WTC11 (cell line): ENCODE measurements at regions not wholly inside any gene's neighbourhood (a gene's known extent, or its start where the extent isn't known, plus 50 kb on each side); places are given as distances from the start of the nearest gene placed in this dataset.

Experiments
- ATAC-seq: fragments of 200-7000 bp; cut with Tn5 transposase; 2 replicates; pipeline ENCODE4 v1.10.0; 2021; ENCODE audit warnings: mild to moderate bottlenecking, moderate library complexity
- CTCF ChIA-PET: fragments of 300-600 bp; sonication (Branson Sonifier 250); formaldehyde crosslinking; loops from one replicate; lab custom pipeline; 2021; ENCODE audit warnings: antibody characterized with exemption; lab: Charles Lee
- POLR2A ChIA-PET: fragments of 350-600 bp; sonication (Branson Sonifier 250); formaldehyde crosslinking; loops from one replicate; lab custom pipeline; 2021; ENCODE audit warnings: antibody characterized with exemption; lab: Charles Lee
- DNase-seq: peaks from one replicate; pipeline ENCODE4 v3.0.0; 2021; ENCODE audit warnings: low spot score
- H3K27ac Mint-ChIP-seq: 2 replicates; pipeline ENCODE4 v1.8.0; 2021; ENCODE audit warnings: mixed read lengths
- H3K27me3 Mint-ChIP-seq: 2 replicates; pipeline ENCODE4 v1.8.0; 2021; ENCODE audit warnings: low read depth, mild to moderate bottlenecking, moderate library complexity, mixed read lengths
- H3K36me3 Mint-ChIP-seq: 2 replicates; pipeline ENCODE4 v1.8.0; 2021; ENCODE audit warnings: mixed read lengths
- H3K4me1 Mint-ChIP-seq: 2 replicates; pipeline ENCODE4 v1.8.0; 2022; ENCODE audit warnings: mixed read lengths
- H3K4me3 Mint-ChIP-seq: 2 replicates; pipeline ENCODE4 v1.8.0; 2021; ENCODE audit warnings: mild to moderate bottlenecking, moderate library complexity, mixed read lengths
- H3K9me3 Mint-ChIP-seq: 2 replicates; pipeline ENCODE4 v1.8.0; 2021; ENCODE audit warnings: mixed read lengths
- CBFB ChIP-seq: sonication (generic); formaldehyde crosslinking; IDR thresholded peaks from 2 replicates; pipeline ENCODE4 v1.8.1; 2022; ENCODE audit warnings: mild to moderate bottlenecking, low read depth, missing genetic modification reagents
- ELF4 ChIP-seq: sonication (generic); formaldehyde crosslinking; IDR thresholded peaks from 2 replicates; pipeline ENCODE4 v1.8.1; 2022; ENCODE audit warnings: low read depth, mild to moderate bottlenecking, moderate library complexity, missing genetic modification reagents
- GRHL2 ChIP-seq: fragments of 250-450 bp; sonication (Bioruptor Pico); IDR thresholded peaks from 2 replicates; pipeline ENCODE4 v1.8.0; 2022; ENCODE audit warnings: mild to moderate bottlenecking, moderate library complexity; ENCODE audit not compliant: insufficient replicate concordance, severe bottlenecking
- NR3C1 ChIP-seq: sonication (generic); formaldehyde crosslinking; conservative IDR thresholded peaks from 2 replicates; pipeline ENCODE4 v1.8.1; 2023; ENCODE audit warnings: low read depth, mild to moderate bottlenecking, missing genetic modification reagents
- RELA ChIP-seq: sonication (generic); formaldehyde crosslinking; IDR thresholded peaks from 2 replicates; pipeline ENCODE4 v1.8.1; 2022; ENCODE audit warnings: missing genetic modification reagents, mild to moderate bottlenecking, borderline replicate concordance
- SMAD3 ChIP-seq: sonication (generic); formaldehyde crosslinking; IDR thresholded peaks from 2 replicates; pipeline ENCODE4 v1.8.0; 2022; ENCODE audit warnings: missing genetic modification reagents, mild to moderate bottlenecking, borderline replicate concordance
- SMAD4 ChIP-seq: sonication (generic); formaldehyde crosslinking; IDR thresholded peaks from 2 replicates; pipeline ENCODE4 v1.8.0; 2022; ENCODE audit warnings: mild to moderate bottlenecking, missing genetic modification reagents
- ZNF317 ChIP-seq: sonication (generic); formaldehyde crosslinking; IDR thresholded peaks from 2 replicates; pipeline ENCODE4 v1.8.1; 2023; ENCODE audit warnings: low read depth, mild to moderate bottlenecking, moderate library complexity, missing genetic modification reagents, borderline replicate concordance
- ZNF396 ChIP-seq: fragments of 250-450 bp; sonication (Bioruptor Pico); IDR thresholded peaks from 2 replicates; pipeline ENCODE4 v1.8.0; 2021; ENCODE audit warnings: mild to moderate bottlenecking, moderate library complexity, borderline replicate concordance
- ZNF671 ChIP-seq: fragments of 250-450 bp; sonication (Bioruptor Pico); IDR thresholded peaks from 2 replicates; pipeline ENCODE4 v1.8.0; 2021; ENCODE audit warnings: mild to moderate bottlenecking
- TF ChIP-seq, protein P1 (sequence below): sonication (generic); formaldehyde crosslinking; conservative IDR thresholded peaks from 2 replicates; pipeline ENCODE4 v1.8.1; 2022; ENCODE audit warnings: mild to moderate bottlenecking, missing genetic modification reagents
- TF ChIP-seq, protein P2 (sequence below): sonication (generic); formaldehyde crosslinking; IDR thresholded peaks from 2 replicates; pipeline ENCODE4 v1.8.0; 2022; ENCODE audit warnings: mild to moderate bottlenecking, missing genetic modification reagents
- TF ChIP-seq, protein P3 (sequence below): sonication (generic); formaldehyde crosslinking; IDR thresholded peaks from 2 replicates; pipeline ENCODE4 v1.8.1; 2023; ENCODE audit warnings: mild to moderate bottlenecking, missing genetic modification reagents, borderline replicate concordance
- TF ChIP-seq, protein P4 (sequence below): fragments of 250-450 bp; sonication (Bioruptor Pico); IDR thresholded peaks from 2 replicates; pipeline ENCODE4 v1.9.0; 2021; ENCODE audit warnings: mild to moderate bottlenecking
- TF ChIP-seq, protein P5 (sequence below): fragments of 250-450 bp; sonication (Bioruptor Pico); IDR thresholded peaks from 2 replicates; pipeline ENCODE4 v1.9.0; 2021; ENCODE audit warnings: moderate library complexity, mild to moderate bottlenecking, inconsistent platforms, borderline replicate concordance
- TF ChIP-seq, protein P6 (sequence below): sonication (generic); formaldehyde crosslinking; IDR thresholded peaks from 2 replicates; pipeline ENCODE4 v1.8.0; 2023; ENCODE audit warnings: missing genetic modification reagents
- TF ChIP-seq, protein P7 (sequence below): sonication (generic); formaldehyde crosslinking; IDR thresholded peaks from 2 replicates; pipeline ENCODE4 v1.8.0; 2022; ENCODE audit warnings: mild to moderate bottlenecking, missing genetic modification reagents
- TF ChIP-seq, protein P8 (sequence below): sonication (generic); formaldehyde crosslinking; IDR thresholded peaks from 2 replicates; pipeline ENCODE4 v1.8.1; 2023; ENCODE audit warnings: mild to moderate bottlenecking, missing genetic modification reagents, moderate library complexity
- TF ChIP-seq, protein P9 (sequence below): sonication (generic); formaldehyde crosslinking; IDR thresholded peaks from 2 replicates; pipeline ENCODE4 v1.8.1; 2022; ENCODE audit warnings: missing genetic modification reagents, borderline replicate concordance

DNA sequence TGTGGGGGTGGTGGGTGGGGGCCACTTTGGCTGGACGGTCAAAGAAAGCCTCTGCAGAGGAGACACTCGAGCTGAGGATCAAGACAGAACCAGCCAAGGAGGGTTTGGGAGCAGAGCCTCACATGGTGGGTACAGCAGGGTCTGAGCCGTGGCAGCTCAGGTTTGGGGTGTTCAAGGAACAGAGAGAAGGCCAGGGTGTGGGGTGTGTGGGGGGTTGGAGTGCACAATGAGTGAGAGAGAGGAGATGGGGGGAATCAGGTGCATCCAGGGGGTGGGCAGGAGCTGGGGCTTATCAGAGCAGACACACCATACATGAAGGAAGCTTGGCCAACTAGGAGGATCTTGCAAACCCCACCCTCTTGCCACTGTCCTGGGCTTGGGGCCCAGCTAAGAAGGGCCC, 140.0 kb downstream of the NSG2 start (continued):
- TF ChIP-seq, protein P1, sequence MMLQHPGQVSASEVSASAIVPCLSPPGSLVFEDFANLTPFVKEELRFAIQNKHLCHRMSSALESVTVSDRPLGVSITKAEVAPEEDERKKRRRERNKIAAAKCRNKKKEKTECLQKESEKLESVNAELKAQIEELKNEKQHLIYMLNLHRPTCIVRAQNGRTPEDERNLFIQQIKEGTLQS (CRISPR knock-in tag): no peak
- no peak for TF ChIP-seq SMAD3 (CRISPR knock-in tag)
- no peak for TF ChIP-seq CBFB (CRISPR knock-in tag)
- TF ChIP-seq, protein P2, sequence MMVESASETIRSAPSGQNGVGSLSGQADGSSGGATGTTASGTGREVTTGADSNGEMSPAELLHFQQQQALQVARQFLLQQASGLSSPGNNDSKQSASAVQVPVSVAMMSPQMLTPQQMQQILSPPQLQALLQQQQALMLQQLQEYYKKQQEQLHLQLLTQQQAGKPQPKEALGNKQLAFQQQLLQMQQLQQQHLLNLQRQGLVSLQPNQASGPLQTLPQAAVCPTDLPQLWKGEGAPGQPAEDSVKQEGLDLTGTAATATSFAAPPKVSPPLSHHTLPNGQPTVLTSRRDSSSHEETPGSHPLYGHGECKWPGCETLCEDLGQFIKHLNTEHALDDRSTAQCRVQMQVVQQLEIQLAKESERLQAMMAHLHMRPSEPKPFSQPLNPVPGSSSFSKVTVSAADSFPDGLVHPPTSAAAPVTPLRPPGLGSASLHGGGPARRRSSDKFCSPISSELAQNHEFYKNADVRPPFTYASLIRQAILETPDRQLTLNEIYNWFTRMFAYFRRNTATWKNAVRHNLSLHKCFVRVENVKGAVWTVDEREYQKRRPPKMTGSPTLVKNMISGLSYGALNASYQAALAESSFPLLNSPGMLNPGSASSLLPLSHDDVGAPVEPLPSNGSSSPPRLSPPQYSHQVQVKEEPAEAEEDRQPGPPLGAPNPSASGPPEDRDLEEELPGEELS: no peak
- no peak for TF ChIP-seq RELA (CRISPR knock-in tag)

DNA sequence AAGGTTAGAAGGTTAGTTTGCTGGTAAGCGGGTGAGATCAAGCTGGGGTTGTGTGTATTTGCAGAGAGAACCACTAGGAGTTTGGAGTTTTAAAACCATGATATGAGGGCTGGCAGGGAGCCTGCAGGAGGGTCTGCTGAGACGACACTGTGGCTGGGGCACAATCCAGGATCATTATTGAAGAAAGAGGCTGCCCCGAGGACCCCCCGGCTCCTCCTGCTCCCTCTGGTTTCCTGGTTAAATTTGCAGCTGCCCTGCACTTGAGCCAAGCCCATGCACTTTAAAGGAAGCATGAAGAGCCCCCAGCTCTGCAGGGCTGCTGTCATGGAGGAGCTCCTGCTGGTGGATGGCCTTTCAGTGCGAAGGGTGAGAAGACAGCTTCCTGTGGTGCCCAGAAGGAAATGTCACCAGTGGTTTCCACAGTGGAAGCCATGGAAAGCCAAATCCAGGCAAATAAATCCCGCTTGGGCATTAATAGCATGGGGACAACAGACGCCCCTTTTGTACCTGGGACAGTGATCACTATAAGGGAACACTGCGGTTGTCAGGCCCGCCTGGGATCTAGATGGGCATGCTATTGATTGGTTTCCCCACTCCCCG, 140.7 kb downstream of the NSG2 start:
- CTCF ChIA-PET: interaction anchor here (0.6 to 2.4 kb wide), 3 partner anchors 94 to 141 kb away, joined by 3 to 9 read pairs (median 3); partner anchors contain the start of gene NSG2
- Mint-ChIP-seq H3K9me3 (no peaks in the 10 kb centered on the region), H3K36me3 (no peaks in the 10 kb centered on the region), H3K4me3 (no peak overlapping the region), H3K27me3 (peaks cover 2% of the 10 kb centered on the region; the same call in 1 of the 2 replicates), H3K4me1 (peaks cover 9% of the 10 kb centered on the region), H3K27ac (no peak overlapping the region)
- DNase-seq (no peak), ATAC-seq (no peak)
- POLR2A ChIA-PET: no interaction called here
- TF ChIP-seq GRHL2 (no peak), ZNF317 (CRISPR knock-in tag) (no peak), ZNF671 (CRISPR knock-in tag) (no peak), ELF4 (CRISPR knock-in tag) (no peak), SMAD4 (CRISPR knock-in tag) (no peak), NR3C1 (no peak), ZNF396 (no peak)
- TF ChIP-seq, protein P3, sequence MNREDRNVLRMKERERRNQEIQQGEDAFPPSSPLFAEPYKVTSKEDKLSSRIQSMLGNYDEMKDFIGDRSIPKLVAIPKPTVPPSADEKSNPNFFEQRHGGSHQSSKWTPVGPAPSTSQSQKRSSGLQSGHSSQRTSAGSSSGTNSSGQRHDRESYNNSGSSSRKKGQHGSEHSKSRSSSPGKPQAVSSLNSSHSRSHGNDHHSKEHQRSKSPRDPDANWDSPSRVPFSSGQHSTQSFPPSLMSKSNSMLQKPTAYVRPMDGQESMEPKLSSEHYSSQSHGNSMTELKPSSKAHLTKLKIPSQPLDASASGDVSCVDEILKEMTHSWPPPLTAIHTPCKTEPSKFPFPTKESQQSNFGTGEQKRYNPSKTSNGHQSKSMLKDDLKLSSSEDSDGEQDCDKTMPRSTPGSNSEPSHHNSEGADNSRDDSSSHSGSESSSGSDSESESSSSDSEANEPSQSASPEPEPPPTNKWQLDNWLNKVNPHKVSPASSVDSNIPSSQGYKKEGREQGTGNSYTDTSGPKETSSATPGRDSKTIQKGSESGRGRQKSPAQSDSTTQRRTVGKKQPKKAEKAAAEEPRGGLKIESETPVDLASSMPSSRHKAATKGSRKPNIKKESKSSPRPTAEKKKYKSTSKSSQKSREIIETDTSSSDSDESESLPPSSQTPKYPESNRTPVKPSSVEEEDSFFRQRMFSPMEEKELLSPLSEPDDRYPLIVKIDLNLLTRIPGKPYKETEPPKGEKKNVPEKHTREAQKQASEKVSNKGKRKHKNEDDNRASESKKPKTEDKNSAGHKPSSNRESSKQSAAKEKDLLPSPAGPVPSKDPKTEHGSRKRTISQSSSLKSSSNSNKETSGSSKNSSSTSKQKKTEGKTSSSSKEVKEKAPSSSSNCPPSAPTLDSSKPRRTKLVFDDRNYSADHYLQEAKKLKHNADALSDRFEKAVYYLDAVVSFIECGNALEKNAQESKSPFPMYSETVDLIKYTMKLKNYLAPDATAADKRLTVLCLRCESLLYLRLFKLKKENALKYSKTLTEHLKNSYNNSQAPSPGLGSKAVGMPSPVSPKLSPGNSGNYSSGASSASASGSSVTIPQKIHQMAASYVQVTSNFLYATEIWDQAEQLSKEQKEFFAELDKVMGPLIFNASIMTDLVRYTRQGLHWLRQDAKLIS (CRISPR knock-in tag): no peak
- TF ChIP-seq, protein P4, sequence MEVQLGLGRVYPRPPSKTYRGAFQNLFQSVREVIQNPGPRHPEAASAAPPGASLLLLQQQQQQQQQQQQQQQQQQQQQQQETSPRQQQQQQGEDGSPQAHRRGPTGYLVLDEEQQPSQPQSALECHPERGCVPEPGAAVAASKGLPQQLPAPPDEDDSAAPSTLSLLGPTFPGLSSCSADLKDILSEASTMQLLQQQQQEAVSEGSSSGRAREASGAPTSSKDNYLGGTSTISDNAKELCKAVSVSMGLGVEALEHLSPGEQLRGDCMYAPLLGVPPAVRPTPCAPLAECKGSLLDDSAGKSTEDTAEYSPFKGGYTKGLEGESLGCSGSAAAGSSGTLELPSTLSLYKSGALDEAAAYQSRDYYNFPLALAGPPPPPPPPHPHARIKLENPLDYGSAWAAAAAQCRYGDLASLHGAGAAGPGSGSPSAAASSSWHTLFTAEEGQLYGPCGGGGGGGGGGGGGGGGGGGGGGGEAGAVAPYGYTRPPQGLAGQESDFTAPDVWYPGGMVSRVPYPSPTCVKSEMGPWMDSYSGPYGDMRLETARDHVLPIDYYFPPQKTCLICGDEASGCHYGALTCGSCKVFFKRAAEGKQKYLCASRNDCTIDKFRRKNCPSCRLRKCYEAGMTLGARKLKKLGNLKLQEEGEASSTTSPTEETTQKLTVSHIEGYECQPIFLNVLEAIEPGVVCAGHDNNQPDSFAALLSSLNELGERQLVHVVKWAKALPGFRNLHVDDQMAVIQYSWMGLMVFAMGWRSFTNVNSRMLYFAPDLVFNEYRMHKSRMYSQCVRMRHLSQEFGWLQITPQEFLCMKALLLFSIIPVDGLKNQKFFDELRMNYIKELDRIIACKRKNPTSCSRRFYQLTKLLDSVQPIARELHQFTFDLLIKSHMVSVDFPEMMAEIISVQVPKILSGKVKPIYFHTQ (CRISPR knock-in tag): no peak
- TF ChIP-seq, protein P5, sequence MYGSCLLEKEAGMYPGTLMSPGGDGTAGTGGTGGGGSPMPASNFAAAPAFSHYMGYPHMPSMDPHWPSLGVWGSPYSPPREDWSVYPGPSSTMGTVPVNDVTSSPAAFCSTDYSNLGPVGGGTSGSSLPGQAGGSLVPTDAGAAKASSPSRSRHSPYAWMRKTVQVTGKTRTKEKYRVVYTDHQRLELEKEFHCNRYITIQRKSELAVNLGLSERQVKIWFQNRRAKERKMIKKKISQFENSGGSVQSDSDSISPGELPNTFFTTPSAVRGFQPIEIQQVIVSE (CRISPR knock-in tag): no peak
- TF ChIP-seq, protein P6, sequence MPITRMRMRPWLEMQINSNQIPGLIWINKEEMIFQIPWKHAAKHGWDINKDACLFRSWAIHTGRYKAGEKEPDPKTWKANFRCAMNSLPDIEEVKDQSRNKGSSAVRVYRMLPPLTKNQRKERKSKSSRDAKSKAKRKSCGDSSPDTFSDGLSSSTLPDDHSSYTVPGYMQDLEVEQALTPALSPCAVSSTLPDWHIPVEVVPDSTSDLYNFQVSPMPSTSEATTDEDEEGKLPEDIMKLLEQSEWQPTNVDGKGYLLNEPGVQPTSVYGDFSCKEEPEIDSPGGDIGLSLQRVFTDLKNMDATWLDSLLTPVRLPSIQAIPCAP (CRISPR knock-in tag): no peak
- TF ChIP-seq, protein P7, sequence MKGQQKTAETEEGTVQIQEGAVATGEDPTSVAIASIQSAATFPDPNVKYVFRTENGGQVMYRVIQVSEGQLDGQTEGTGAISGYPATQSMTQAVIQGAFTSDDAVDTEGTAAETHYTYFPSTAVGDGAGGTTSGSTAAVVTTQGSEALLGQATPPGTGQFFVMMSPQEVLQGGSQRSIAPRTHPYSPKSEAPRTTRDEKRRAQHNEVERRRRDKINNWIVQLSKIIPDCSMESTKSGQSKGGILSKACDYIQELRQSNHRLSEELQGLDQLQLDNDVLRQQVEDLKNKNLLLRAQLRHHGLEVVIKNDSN (CRISPR knock-in tag): no peak
- TF ChIP-seq, protein P8, sequence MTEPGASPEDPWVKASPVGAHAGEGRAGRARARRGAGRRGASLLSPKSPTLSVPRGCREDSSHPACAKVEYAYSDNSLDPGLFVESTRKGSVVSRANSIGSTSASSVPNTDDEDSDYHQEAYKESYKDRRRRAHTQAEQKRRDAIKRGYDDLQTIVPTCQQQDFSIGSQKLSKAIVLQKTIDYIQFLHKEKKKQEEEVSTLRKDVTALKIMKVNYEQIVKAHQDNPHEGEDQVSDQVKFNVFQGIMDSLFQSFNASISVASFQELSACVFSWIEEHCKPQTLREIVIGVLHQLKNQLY (CRISPR knock-in tag): no peak
- TF ChIP-seq, protein P9, sequence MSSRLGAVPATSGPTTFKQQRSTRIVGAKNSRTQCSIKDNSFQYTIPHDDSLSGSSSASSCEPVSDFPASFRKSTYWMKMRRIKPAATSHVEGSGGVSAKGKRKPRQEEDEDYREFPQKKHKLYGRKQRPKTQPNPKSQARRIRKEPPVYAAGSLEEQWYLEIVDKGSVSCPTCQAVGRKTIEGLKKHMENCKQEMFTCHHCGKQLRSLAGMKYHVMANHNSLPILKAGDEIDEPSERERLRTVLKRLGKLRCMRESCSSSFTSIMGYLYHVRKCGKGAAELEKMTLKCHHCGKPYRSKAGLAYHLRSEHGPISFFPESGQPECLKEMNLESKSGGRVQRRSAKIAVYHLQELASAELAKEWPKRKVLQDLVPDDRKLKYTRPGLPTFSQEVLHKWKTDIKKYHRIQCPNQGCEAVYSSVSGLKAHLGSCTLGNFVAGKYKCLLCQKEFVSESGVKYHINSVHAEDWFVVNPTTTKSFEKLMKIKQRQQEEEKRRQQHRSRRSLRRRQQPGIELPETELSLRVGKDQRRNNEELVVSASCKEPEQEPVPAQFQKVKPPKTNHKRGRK (CRISPR knock-in tag): no peak
